ENCODE measurements at regions not wholly inside any gene's neighbourhood (a gene's known extent, or its start where the extent isn't known, plus 50 kb on each side); places are given as distances from the start of the nearest gene placed in this dataset.
"Not testable (repeated sequence)": the region's sequence is repeated elsewhere in the genome, so short reads cannot be mapped to it uniquely, and the experiment has no call there.

- CTCF ChIA-PET = no interaction called here
- H3K9me3 Mint-ChIP-seq (ENCODE audit: low read depth) = no peaks in the 10 kb centered on the region
- no peak for ATAC-seq
- H3K4me3 Mint-ChIP-seq = no peak overlapping the region
- DNase-seq = no peak
- H3K36me3 Mint-ChIP-seq = no peaks in the 10 kb centered on the region
- H3K27ac Mint-ChIP-seq = no peak overlapping the region
- H3K4me1 Mint-ChIP-seq = no peaks in the 10 kb centered on the region
- no peaks in the 10 kb centered on the region for H3K27me3 Mint-ChIP-seq
Measured at GRCh38 chr6:115835314-115835713, 225.4 kb downstream of the FRK start.

GRCh38 chr6:115834542-115834941, 226.1 kb downstream of the FRK start:
- not testable (repeated sequence) for DNase-seq, H3K27me3 Mint-ChIP-seq

GRCh38 chr6:115832786-115833185, 227.9 kb downstream of the FRK start:
- Mint-ChIP-seq H3K9me3 (ENCODE audit: low read depth) (no peaks in the 10 kb centered on the region), H3K4me3 (no peak overlapping the region), H3K4me1 (no peaks in the 10 kb centered on the region), H3K27me3 (no peaks in the 10 kb centered on the region), H3K36me3 (no peaks in the 10 kb centered on the region), H3K27ac (no peak overlapping the region)
- no peak for DNase-seq
- ATAC-seq = no peak
- CTCF ChIA-PET = no interaction called here

More at GRCh38 chr6:115834542-115834941, 226.1 kb downstream of the FRK start:
- H3K4me3 Mint-ChIP-seq; H3K4me1 Mint-ChIP-seq; H3K27ac Mint-ChIP-seq; CTCF ChIA-PET; H3K9me3 Mint-ChIP-seq (ENCODE audit: low read depth); H3K36me3 Mint-ChIP-seq; ATAC-seq: not testable (repeated sequence)

GRCh38 chr6:115832186-115832585, 228.5 kb downstream of the FRK start:
- Mint-ChIP-seq H3K9me3 (ENCODE audit: low read depth) (no peaks in the 10 kb centered on the region), H3K27ac (no peak overlapping the region), H3K4me3 (no peak overlapping the region), H3K36me3 (no peaks in the 10 kb centered on the region), H3K4me1 (no peaks in the 10 kb centered on the region), H3K27me3 (no peaks in the 10 kb centered on the region)
- CTCF ChIA-PET = no interaction called here
- DNase-seq = no peak
- no peak for ATAC-seq

- ATAC-seq (no peak), DNase-seq (no peak)
- CTCF ChIA-PET = no interaction called here
- H3K27me3 Mint-ChIP-seq = no peaks in the 10 kb centered on the region
- H3K9me3 Mint-ChIP-seq (ENCODE audit: low read depth) = no peaks in the 10 kb centered on the region
- no peaks in the 10 kb centered on the region for H3K4me1 Mint-ChIP-seq
- no peak overlapping the region for H3K4me3 Mint-ChIP-seq
- H3K27ac Mint-ChIP-seq = no peak overlapping the region
- H3K36me3 Mint-ChIP-seq = no peaks in the 10 kb centered on the region
Measured at GRCh38 chr6:115830895-115831294, 229.8 kb downstream of the FRK start.

- Mint-ChIP-seq H3K4me3 (no peak overlapping the region), H3K36me3 (no peaks in the 10 kb centered on the region), H3K27me3 (no peaks in the 10 kb centered on the region), H3K9me3 (ENCODE audit: low read depth) (peaks cover 3% of the 10 kb centered on the region), H3K4me1 (no peaks in the 10 kb centered on the region), H3K27ac (no peak overlapping the region)
- no peak for DNase-seq
- no peak for ATAC-seq
- CTCF ChIA-PET = no interaction called here
Measured at GRCh38 chr6:115821798-115822197, 238.9 kb downstream of the FRK start.

GRCh38 chr6:115819506-115819905, 241.2 kb downstream of the FRK start:
- DNase-seq (no peak), ATAC-seq (no peak)
- H3K36me3 Mint-ChIP-seq = no peaks in the 10 kb centered on the region
- H3K9me3 Mint-ChIP-seq (ENCODE audit: low read depth) = peaks cover 3% of the 10 kb centered on the region
- no peaks in the 10 kb centered on the region for H3K27me3 Mint-ChIP-seq
- no peak overlapping the region for H3K4me3 Mint-ChIP-seq
- no peak overlapping the region for H3K27ac Mint-ChIP-seq
- CTCF ChIA-PET = no interaction called here
- no peaks in the 10 kb centered on the region for H3K4me1 Mint-ChIP-seq

- Mint-ChIP-seq H3K36me3 (no peaks in the 10 kb centered on the region), H3K27ac (no peak overlapping the region), H3K4me1 (no peaks in the 10 kb centered on the region), H3K4me3 (no peak overlapping the region), H3K9me3 (ENCODE audit: low read depth) (peaks cover 3% of the 10 kb centered on the region), H3K27me3 (no peaks in the 10 kb centered on the region)
- CTCF ChIA-PET = no interaction called here
- DNase-seq (no peak), ATAC-seq (no peak)
Measured at GRCh38 chr6:115817161-115817560, 243.5 kb downstream of the FRK start.

- no peak overlapping the region for H3K4me3 Mint-ChIP-seq
- ATAC-seq = no peak
- peaks cover 3% of the 10 kb centered on the region for H3K9me3 Mint-ChIP-seq (ENCODE audit: low read depth)
- no peaks in the 10 kb centered on the region for H3K27me3 Mint-ChIP-seq
- no peak overlapping the region for H3K27ac Mint-ChIP-seq
- H3K36me3 Mint-ChIP-seq = no peaks in the 10 kb centered on the region
- no peaks in the 10 kb centered on the region for H3K4me1 Mint-ChIP-seq
- CTCF ChIA-PET = no interaction called here
- no peak for DNase-seq
Measured at GRCh38 chr6:115814907-115815306, 245.8 kb downstream of the FRK start.

GRCh38 chr6:115811541-115811940, 249.2 kb downstream of the FRK start:
- ATAC-seq (no peak), DNase-seq (no peak)
- Mint-ChIP-seq H3K4me1 (no peaks in the 10 kb centered on the region), H3K36me3 (no peaks in the 10 kb centered on the region), H3K9me3 (ENCODE audit: low read depth) (no peaks in the 10 kb centered on the region), H3K27ac (no peak overlapping the region), H3K4me3 (no peak overlapping the region), H3K27me3 (no peaks in the 10 kb centered on the region)
- CTCF ChIA-PET = no interaction called here

- no peaks in the 10 kb centered on the region for H3K27me3 Mint-ChIP-seq
- CTCF ChIA-PET = no interaction called here
- H3K4me3 Mint-ChIP-seq = no peak overlapping the region
- H3K36me3 Mint-ChIP-seq = no peaks in the 10 kb centered on the region
- DNase-seq (no peak), ATAC-seq (no peak)
- H3K27ac Mint-ChIP-seq = no peak overlapping the region
- no peaks in the 10 kb centered on the region for H3K4me1 Mint-ChIP-seq
- H3K9me3 Mint-ChIP-seq (ENCODE audit: low read depth) = no peaks in the 10 kb centered on the region
Measured at GRCh38 chr6:115798229-115798628, 262.5 kb downstream of the FRK start.

- ATAC-seq (no peak), DNase-seq (no peak)
- Mint-ChIP-seq H3K4me1 (no peaks in the 10 kb centered on the region), H3K9me3 (ENCODE audit: low read depth) (no peaks in the 10 kb centered on the region), H3K36me3 (no peaks in the 10 kb centered on the region), H3K4me3 (no peak overlapping the region), H3K27me3 (no peaks in the 10 kb centered on the region), H3K27ac (no peak overlapping the region)
- CTCF ChIA-PET = no interaction called here
Measured at GRCh38 chr6:115796829-115797228, 263.9 kb downstream of the FRK start.

GRCh38 chr6:115796061-115796460, 264.6 kb downstream of the FRK start:
- no peak for DNase-seq
- CTCF ChIA-PET = no interaction called here
- Mint-ChIP-seq H3K27ac (no peak overlapping the region), H3K27me3 (no peaks in the 10 kb centered on the region), H3K9me3 (ENCODE audit: low read depth) (no peaks in the 10 kb centered on the region), H3K36me3 (no peaks in the 10 kb centered on the region), H3K4me1 (no peaks in the 10 kb centered on the region), H3K4me3 (no peak overlapping the region)
- no peak for ATAC-seq

GRCh38 chr6:115783402-115784061, 277.2 kb downstream of the FRK start:
- no peaks in the 10 kb centered on the region for H3K27me3 Mint-ChIP-seq
- no peak overlapping the region for H3K4me3 Mint-ChIP-seq
- no peak overlapping the region for H3K27ac Mint-ChIP-seq

GRCh38 chr6:115782612-115783011, 278.1 kb downstream of the FRK start:
- no peak for ATAC-seq
- H3K36me3 Mint-ChIP-seq = no peaks in the 10 kb centered on the region
- CTCF ChIA-PET = no interaction called here
- no peak overlapping the region for H3K4me3 Mint-ChIP-seq
- no peaks in the 10 kb centered on the region for H3K9me3 Mint-ChIP-seq (ENCODE audit: low read depth)
- H3K27me3 Mint-ChIP-seq = no peaks in the 10 kb centered on the region
- H3K4me1 Mint-ChIP-seq = no peaks in the 10 kb centered on the region
- DNase-seq = no peak
- no peak overlapping the region for H3K27ac Mint-ChIP-seq

More at GRCh38 chr6:115783402-115784061, 277.2 kb downstream of the FRK start:
- no peaks in the 10 kb centered on the region for H3K4me1 Mint-ChIP-seq
- CTCF ChIA-PET = no interaction called here
- ATAC-seq = no peak
- no peaks in the 10 kb centered on the region for H3K9me3 Mint-ChIP-seq (ENCODE audit: low read depth)
- DNase-seq = no peak
- H3K36me3 Mint-ChIP-seq = no peaks in the 10 kb centered on the region

All from activated CD8-positive, alpha-beta memory T cell treated with anti-CD3 and anti-CD28 coated beads, Interleukin-2, amount 10 ng/mL, durations not matched to agents 7 days and 5 days (primary cell).